Neural progenitor cell (in vitro differentiated cells): ENCODE measurements at regions not wholly inside any gene's neighbourhood (a gene's known extent, or its start where the extent isn't known, plus 50 kb on each side); places are given as distances from the start of the nearest gene placed in this dataset.

Experiments
- DNase-seq: peaks from one replicate; pipeline ENCODE4 v3.0.0-alpha.2; 2016; ENCODE audit warnings: low spot score
- H2AFZ ChIP-seq: fragments of 200-600 bp; sonication (generic); replicated peaks from 2 replicates; pipeline ENCODE4 v1.6.1; 2016; ENCODE audit warnings: antibody characterized with exemption
- H3F3A ChIP-seq: fragments of 200-600 bp; sonication (generic); 2 replicates; pipeline ENCODE4 v1.6.1; 2016; ENCODE audit warnings: antibody characterized with exemption, low read depth
- H3K27ac ChIP-seq: fragments of 200-600 bp; sonication (generic); 2 replicates; pipeline ENCODE4 v1.5.1; 2016; ENCODE audit warnings: mild to moderate bottlenecking
- H3K27me3 ChIP-seq: fragments of 200-600 bp; sonication (generic); 2 replicates; pipeline ENCODE4 v1.6.1; 2016; ENCODE audit warnings: mild to moderate bottlenecking, moderate library complexity
- H3K36me3 ChIP-seq: fragments of 200-600 bp; sonication (generic); 2 replicates; pipeline ENCODE4 v1.5.1; 2016
- H3K4me1 ChIP-seq: fragments of 200-600 bp; sonication (generic); 2 replicates; pipeline ENCODE4 v1.6.1; 2016; ENCODE audit warnings: mixed run types
- H3K4me2 ChIP-seq: fragments of 200-600 bp; sonication (generic); 2 replicates; pipeline ENCODE4 v1.6.1; 2016
- H3K4me3 ChIP-seq: fragments of 200-600 bp; sonication (generic); 2 replicates; pipeline ENCODE4 v1.5.1; 2016
- H3K79me2 ChIP-seq: fragments of 200-600 bp; sonication (generic); 2 replicates; pipeline ENCODE4 v1.6.1; 2016; ENCODE audit warnings: low read depth
- H3K9ac ChIP-seq: fragments of 200-600 bp; sonication (generic); 2 replicates; pipeline ENCODE4 v1.6.1; 2016
- H3K9me3 ChIP-seq: fragments of 200-600 bp; sonication (generic); 2 replicates; pipeline ENCODE4 v1.5.1; 2016; ENCODE audit warnings: low read depth
- H4K20me1 ChIP-seq: fragments of 200-600 bp; sonication (generic); 2 replicates; pipeline ENCODE4 v1.6.1; 2016; ENCODE audit warnings: low read depth
- H3K27ac Mint-ChIP-seq: 3 replicates; pipeline ENCODE4 v1.8.0; 2021; ENCODE audit warnings: mixed read lengths
- H3K27me3 Mint-ChIP-seq: 2 replicates; pipeline ENCODE4 v1.8.0; 2022; ENCODE audit warnings: low read depth, mild to moderate bottlenecking, inconsistent platforms, moderate library complexity, mixed read lengths; ENCODE audit not compliant: insufficient read depth
- H3K36me3 Mint-ChIP-seq: 3 replicates; pipeline ENCODE4 v1.8.0; 2021; ENCODE audit warnings: mixed read lengths
- H3K4me1 Mint-ChIP-seq: 3 replicates; pipeline ENCODE4 v1.8.0; 2021; ENCODE audit warnings: mixed read lengths
- H3K4me3 Mint-ChIP-seq: 3 replicates; pipeline ENCODE4 v1.8.0; 2021; ENCODE audit warnings: mild to moderate bottlenecking, moderate library complexity, mixed read lengths
- H3K9me3 Mint-ChIP-seq: 3 replicates; pipeline ENCODE4 v1.8.0; 2020; ENCODE audit warnings: mixed read lengths
- CTCF ChIP-seq: fragments of 200-600 bp; sonication (generic); IDR thresholded peaks from 2 replicates; pipeline ENCODE4 v1.5.1; 2017; ENCODE audit warnings: antibody characterized with exemption, mild to moderate bottlenecking
- EZH2 ChIP-seq: fragments of 200-600 bp; sonication (generic); IDR thresholded peaks from 2 replicates; pipeline ENCODE4 v1.6.1; 2017; ENCODE audit warnings: antibody characterized with exemption, mild to moderate bottlenecking, moderate library complexity
- EZH2phosphoT487 ChIP-seq: fragments of 200-600 bp; sonication (generic); IDR thresholded peaks from 2 replicates; pipeline ENCODE4 v1.6.1; 2017; ENCODE audit warnings: antibody characterized with exemption

- peaks cover 3% of the 10 kb centered on the region for H3K4me1 Mint-ChIP-seq
- no peaks in the 10 kb centered on the region for H3K4me1 ChIP-seq
- no peak overlapping the region for H2AFZ ChIP-seq
- H3K4me3 ChIP-seq: no peak overlapping the region
- H3K9me3 ChIP-seq: no peaks in the 10 kb centered on the region
- H3F3A ChIP-seq: no peaks in the 10 kb centered on the region
- H3K27me3 Mint-ChIP-seq: no peaks in the 10 kb centered on the region
- H3K79me2 ChIP-seq: no peaks in the 10 kb centered on the region
- H3K36me3 Mint-ChIP-seq: peaks cover 2% of the 10 kb centered on the region
- no peaks in the 10 kb centered on the region for H3K27me3 ChIP-seq
- no peaks in the 10 kb centered on the region for H4K20me1 ChIP-seq
- no peak overlapping the region for H3K4me3 Mint-ChIP-seq
- H3K9me3 Mint-ChIP-seq: peaks cover 6% of the 10 kb centered on the region
- H3K27ac ChIP-seq: no peak overlapping the region
- H3K36me3 ChIP-seq: no peaks in the 10 kb centered on the region
- no peak overlapping the region for H3K4me2 ChIP-seq
- no peak overlapping the region for H3K9ac ChIP-seq
- TF ChIP-seq EZH2phosphoT487: no peak
- no peak for TF ChIP-seq EZH2
- TF ChIP-seq CTCF: no peak
- no peak for DNase-seq
- H3K27ac Mint-ChIP-seq: no peak overlapping the region
Measured at GRCh38 chr2:160836755-160837154, 323.5 kb upstream of the TANK start.

- H3K4me1 ChIP-seq: no peaks in the 10 kb centered on the region
- H2AFZ ChIP-seq: no peak overlapping the region
- Mint-ChIP-seq H3K27ac (no peak overlapping the region), H3K9me3 (peaks cover 8% of the 10 kb centered on the region), H3K27me3 (no peaks in the 10 kb centered on the region), H3K4me1 (peaks cover 3% of the 10 kb centered on the region), H3K36me3 (peaks cover 2% of the 10 kb centered on the region), H3K4me3 (no peak overlapping the region)
- no peaks in the 10 kb centered on the region for H3K36me3 ChIP-seq
- no peaks in the 10 kb centered on the region for H4K20me1 ChIP-seq
- H3K27ac ChIP-seq: no peak overlapping the region
- TF ChIP-seq EZH2: no peak
- TF ChIP-seq EZH2phosphoT487: no peak
- no peak for TF ChIP-seq CTCF
- H3K27me3 ChIP-seq: no peaks in the 10 kb centered on the region
- no peaks in the 10 kb centered on the region for H3F3A ChIP-seq
- no peaks in the 10 kb centered on the region for H3K9me3 ChIP-seq
- no peak overlapping the region for H3K4me3 ChIP-seq
- no peaks in the 10 kb centered on the region for H3K79me2 ChIP-seq
- no peak overlapping the region for H3K4me2 ChIP-seq
- H3K9ac ChIP-seq: no peak overlapping the region
- no peak for DNase-seq
Measured at GRCh38 chr2:160837416-160837815, 322.8 kb upstream of the TANK start.

- no peak overlapping the region for H3K27ac ChIP-seq
- no peak for DNase-seq
- H3K27me3 ChIP-seq: no peaks in the 10 kb centered on the region
- TF ChIP-seq CTCF (no peak), EZH2phosphoT487 (no peak), EZH2 (no peak)
- no peak overlapping the region for H3K4me2 ChIP-seq
- Mint-ChIP-seq H3K4me1 (peaks cover 3% of the 10 kb centered on the region), H3K36me3 (peaks cover 2% of the 10 kb centered on the region), H3K27ac (no peak overlapping the region), H3K4me3 (no peak overlapping the region), H3K9me3 (peaks cover 13% of the 10 kb centered on the region), H3K27me3 (peaks cover 2% of the 10 kb centered on the region)
- H2AFZ ChIP-seq: no peak overlapping the region
- no peaks in the 10 kb centered on the region for H3K36me3 ChIP-seq
- H4K20me1 ChIP-seq: no peaks in the 10 kb centered on the region
- H3K9me3 ChIP-seq: no peaks in the 10 kb centered on the region
- no peak overlapping the region for H3K4me3 ChIP-seq
- no peaks in the 10 kb centered on the region for H3K4me1 ChIP-seq
- H3F3A ChIP-seq: no peaks in the 10 kb centered on the region
- no peaks in the 10 kb centered on the region for H3K79me2 ChIP-seq
- no peak overlapping the region for H3K9ac ChIP-seq
Measured at GRCh38 chr2:160838147-160838546, 322.1 kb upstream of the TANK start.

- no peak overlapping the region for H2AFZ ChIP-seq
- no peaks in the 10 kb centered on the region for H3K27me3 ChIP-seq
- no peaks in the 10 kb centered on the region for H3K9me3 ChIP-seq
- no peaks in the 10 kb centered on the region for H3F3A ChIP-seq
- no peak overlapping the region for H3K27ac ChIP-seq
- Mint-ChIP-seq H3K36me3 (peaks cover 4% of the 10 kb centered on the region), H3K4me3 (no peak overlapping the region), H3K4me1 (peaks cover 3% of the 10 kb centered on the region), H3K27ac (no peak overlapping the region), H3K27me3 (peaks cover 3% of the 10 kb centered on the region), H3K9me3 (peaks cover 18% of the 10 kb centered on the region)
- no peak for DNase-seq
- no peaks in the 10 kb centered on the region for H4K20me1 ChIP-seq
- H3K4me1 ChIP-seq: no peaks in the 10 kb centered on the region
- no peak overlapping the region for H3K4me3 ChIP-seq
- no peaks in the 10 kb centered on the region for H3K79me2 ChIP-seq
- TF ChIP-seq EZH2: no peak
- no peak for TF ChIP-seq CTCF
- no peak for TF ChIP-seq EZH2phosphoT487
- H3K9ac ChIP-seq: no peak overlapping the region
- H3K36me3 ChIP-seq: no peaks in the 10 kb centered on the region
- no peak overlapping the region for H3K4me2 ChIP-seq
Measured at GRCh38 chr2:160838691-160839090, 321.5 kb upstream of the TANK start.
